RPMI7951 (cell line): ENCODE measurements at regions not wholly inside any gene's neighbourhood (a gene's known extent, or its start where the extent isn't known, plus 50 kb on each side); places are given as distances from the start of the nearest gene placed in this dataset.

ENCODE experiments used
- DNase-seq: peaks from one replicate; pipeline ENCODE4 v3.0.0-alpha.2; 2012; ENCODE audit warnings: low read depth

- peak; percentile 99 for DNase-seq
Measured at GRCh38 chr7:46811529-46811928, 770.4 kb downstream of the TNS3 start.

DNA sequence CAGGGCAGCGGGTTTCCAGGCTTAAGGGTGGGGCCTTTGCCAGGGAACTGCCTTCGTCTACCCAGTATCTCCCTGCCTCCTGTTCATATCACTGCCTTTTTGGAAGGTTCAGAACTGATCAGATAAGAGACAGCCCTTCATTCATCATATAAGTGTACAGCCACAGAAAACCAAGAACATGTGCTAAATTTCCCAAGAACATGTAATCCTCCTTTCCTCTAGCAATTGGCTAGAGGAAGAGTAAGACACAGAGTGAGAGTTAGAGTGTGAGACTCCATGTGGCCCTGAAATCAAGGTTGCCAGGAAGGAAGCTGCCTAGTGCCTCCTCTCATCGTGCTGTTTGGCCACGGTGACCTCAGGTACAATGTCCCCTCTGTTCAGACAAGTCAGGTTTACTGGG, 770.9 kb downstream of the TNS3 start:
- peak; percentile 47 for DNase-seq

GRCh38 chr7:46809886-46810285, 772.0 kb downstream of the TNS3 start:
- DNase-seq: no peak

GRCh38 chr7:46806856-46807255, 775.1 kb downstream of the TNS3 start:
- DNase-seq: no peak

- no peak for DNase-seq
Measured at GRCh38 chr7:46802479-46802878, 779.4 kb downstream of the TNS3 start.

DNA sequence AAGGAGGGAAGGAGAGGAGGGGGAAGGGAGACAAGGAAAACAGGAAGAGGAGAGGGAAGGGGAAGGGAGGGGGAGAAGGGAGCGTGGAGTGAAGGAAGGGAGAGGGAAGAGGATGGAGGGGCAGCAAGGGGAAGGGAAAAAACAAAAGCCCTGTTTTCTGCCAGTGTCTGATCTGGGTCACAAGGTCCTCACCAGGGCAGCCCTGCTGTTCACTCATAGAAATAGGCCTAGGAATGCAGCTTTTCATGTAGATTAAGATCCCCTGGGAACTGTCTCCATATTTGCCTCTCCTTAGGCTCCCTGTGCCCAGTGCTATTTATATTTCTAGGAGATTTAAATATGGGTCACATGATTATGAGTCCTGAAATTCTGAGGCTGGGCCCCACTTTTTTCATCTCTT, 790.7 kb downstream of the TNS3 start:
- peak; percentile 73 for DNase-seq

DNA sequence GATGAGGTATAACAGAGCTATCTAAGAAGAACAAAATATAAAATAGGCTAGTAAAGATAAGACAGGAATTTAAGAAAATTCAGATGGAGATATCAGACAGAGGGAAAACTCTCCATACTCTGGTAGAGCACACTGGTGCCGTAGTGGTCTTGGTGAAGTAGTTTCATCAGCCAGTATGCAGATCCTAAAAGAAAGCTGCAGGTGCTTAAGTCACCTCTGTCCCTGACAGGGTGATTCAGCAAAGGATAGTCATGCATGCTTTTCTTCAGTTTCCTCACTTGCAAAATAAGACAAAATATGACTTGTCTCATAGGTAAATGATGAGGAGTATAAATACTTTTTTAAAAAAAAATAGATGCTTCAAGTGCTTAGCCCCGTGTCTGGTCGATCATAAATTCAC, 794.9 kb downstream of the TNS3 start:
- DNase-seq: no peak

DNA sequence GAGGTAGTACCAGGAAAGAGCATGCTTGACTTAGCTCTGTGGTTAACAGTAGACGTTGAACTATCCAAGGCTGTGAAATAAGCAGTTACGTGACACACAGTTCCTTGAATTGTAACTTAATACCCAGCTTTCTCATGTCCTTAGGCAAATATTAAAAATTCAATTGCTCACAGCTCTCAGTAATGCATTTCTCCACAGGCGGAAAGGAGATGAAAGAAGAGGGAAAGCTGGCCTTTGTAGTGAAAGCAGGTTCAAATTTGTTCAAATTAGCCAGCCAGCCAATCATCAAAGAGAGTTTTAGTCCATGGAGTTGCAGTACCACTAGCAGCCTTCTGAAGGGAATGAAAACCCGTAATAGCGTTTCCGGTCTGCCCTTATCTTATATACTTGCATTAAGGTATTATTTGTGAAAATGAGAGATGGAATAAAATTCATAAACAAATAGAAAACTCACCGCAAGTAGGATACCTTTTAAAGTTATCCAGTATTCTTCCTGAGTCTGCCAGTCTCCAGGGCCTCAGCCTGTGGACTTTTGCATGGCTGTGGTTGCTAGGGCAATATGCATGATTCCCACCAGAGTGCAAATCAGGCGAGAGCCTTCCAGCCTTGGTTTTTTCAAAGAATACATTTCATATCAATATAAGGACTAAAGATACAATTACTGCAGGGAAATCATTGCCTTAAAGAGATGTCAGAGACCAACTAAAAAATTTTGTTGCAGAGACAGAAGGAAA, 795.5 kb downstream of the TNS3 start:
- DNase-seq: peak; percentile 98

DNA sequence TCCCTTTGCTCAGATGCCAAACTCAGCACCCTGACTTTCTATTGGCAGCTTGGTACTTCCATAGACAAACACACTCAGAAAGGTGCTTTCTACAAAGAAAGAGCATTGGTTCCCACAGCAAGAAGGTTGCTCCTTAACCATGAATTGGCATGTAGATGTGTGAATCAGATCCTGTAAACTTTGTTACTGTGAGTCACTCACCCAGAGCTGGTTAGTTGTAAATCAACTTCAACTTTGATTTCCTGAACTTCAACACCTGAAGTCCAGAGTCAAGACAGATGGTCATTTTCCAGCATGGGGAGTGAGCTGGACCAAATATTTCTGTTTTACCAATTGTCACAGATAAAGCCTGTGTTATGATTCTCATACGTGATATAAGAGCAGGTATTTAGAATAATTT, 797.2 kb downstream of the TNS3 start:
- peak; percentile 92 for DNase-seq

DNA sequence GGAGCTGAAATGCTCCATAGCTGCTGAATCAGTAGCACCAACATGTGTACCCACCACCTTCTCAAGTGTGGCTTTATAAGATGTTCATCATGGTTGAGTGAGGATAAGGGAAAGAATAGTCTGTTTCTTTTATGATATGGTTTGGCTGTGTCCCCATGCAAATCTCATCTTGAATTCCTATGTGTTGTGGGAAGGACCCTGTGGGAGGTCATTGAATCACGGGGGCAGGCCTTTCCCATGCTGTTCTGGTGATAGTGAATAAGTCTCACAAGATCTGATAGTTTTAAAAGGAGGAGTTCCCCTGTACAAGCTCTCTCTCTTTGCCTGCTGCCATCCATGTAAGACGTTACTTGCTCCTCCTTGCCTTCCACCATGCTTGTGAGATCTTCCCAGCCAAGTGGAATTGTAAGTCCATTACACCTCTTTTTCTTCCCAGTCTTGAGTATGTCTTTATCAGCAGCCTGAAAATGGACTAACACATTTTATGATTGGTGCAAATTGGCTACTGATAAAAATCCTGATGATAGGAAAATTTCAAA, 799.9 kb downstream of the TNS3 start:
- peak; percentile 57 for DNase-seq

DNA sequence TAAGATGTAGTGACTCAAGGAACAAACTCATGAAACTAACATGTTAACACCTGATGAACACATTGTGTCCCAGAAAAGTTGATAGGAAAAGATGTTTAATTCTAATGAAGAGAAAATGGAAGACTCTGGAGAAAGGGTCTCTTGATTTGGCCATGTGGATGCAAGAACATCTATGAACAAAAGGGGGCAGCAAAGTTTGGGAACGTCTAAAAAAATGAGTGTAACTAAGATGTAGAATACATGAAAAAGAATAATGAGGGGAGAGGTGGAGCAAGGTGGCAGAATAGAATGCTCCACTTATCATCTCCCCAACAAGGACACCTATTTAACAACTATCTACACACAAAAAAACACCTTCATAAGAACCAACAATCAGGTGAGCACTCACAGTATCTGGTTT, 805.1 kb downstream of the TNS3 start:
- DNase-seq: peak; percentile 57

- no peak for DNase-seq
Measured at GRCh38 chr7:46775776-46776175, 806.1 kb downstream of the TNS3 start.

GRCh38 chr7:46775020-46775419, 806.9 kb downstream of the TNS3 start:
- no peak for DNase-seq

- no peak for DNase-seq
Measured at GRCh38 chr7:46774515-46774914, 807.4 kb downstream of the TNS3 start.

GRCh38 chr7:46772776-46773175, 809.1 kb downstream of the TNS3 start:
- peak; percentile 45 for DNase-seq

- DNase-seq: no peak
Measured at GRCh38 chr7:46767071-46767470, 814.8 kb downstream of the TNS3 start.

- DNase-seq: peak; percentile 100
Measured at GRCh38 chr7:46764100-46764936, 817.6 kb downstream of the TNS3 start.

GRCh38 chr7:46763344-46763743, 818.6 kb downstream of the TNS3 start:
- peak; percentile 76 for DNase-seq

DNA sequence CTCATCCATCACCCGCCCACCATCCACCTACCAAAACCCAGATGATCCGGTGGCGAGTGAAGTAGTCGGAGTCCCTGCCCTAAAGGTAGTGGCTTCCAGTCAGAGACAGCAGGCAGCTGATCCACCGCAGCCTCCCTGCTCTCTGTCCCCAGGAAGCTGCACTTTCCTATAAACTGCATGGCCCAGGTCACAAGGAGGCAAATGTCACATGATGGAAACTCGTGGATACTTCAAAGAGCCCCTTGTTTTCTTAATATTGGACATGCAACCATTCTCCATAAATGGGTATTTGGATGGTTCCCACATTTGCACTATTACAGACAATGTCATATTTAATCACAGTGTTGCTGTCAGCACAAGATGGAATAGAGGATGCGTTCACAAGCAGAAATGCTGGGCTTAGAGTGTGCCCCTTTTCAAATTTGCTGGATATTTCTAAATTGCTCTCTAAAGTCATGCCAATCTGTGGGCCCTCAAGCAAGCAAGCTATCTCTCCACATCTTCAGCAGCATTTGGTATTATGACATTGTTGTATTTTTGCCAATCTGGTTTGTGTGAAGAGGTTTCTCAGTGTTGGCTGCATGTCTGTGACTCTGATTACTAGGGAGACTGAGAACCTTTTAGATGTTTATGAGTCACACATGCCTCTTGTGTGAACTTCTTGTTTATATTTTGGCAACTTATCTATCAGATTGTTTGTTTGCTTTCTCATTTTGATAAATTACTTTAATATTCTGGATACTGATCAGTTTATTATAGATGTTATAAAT, 822.0 kb downstream of the TNS3 start:
- peak; percentile 97 for DNase-seq

- no peak for DNase-seq
Measured at GRCh38 chr7:46756996-46757395, 824.9 kb downstream of the TNS3 start.

GRCh38 chr7:46756256-46756655, 825.7 kb downstream of the TNS3 start:
- peak; percentile 36 for DNase-seq
